HepG2 (cell line): ENCODE measurements at regions not wholly inside any gene's neighbourhood (a gene's known extent, or its start where the extent isn't known, plus 50 kb on each side); places are given as distances from the start of the nearest gene placed in this dataset.
"Not testable (repeated sequence)": the region's sequence is repeated elsewhere in the genome, so short reads cannot be mapped to it uniquely, and the experiment has no call there.

Source experiments
- ATAC-seq: fragments of 200-7000 bp; cut with Tn5 transposase; 3 replicates; pipeline ENCODE4 v1.9.1; 2020; ENCODE audit warnings: mild to moderate bottlenecking, moderate library complexity
- BruUV-seq: library from RNA; stranded (reverse); fragments of 400-500 nt; replicated peaks from 2 replicates; lab custom pipeline; 2021; lab: Mats Ljungman, UMichigan
- CTCF ChIA-PET: fragments of 300-600 bp; formaldehyde crosslinking; extraction: SDS; loops from one replicate; lab custom pipeline; 2021; ENCODE audit warnings: low total read pairs, inconsistent platforms, low intra/inter-chr PET ratio; lab: Yijun Ruan, JAX
- POLR2A ChIA-PET: fragments of 350-600 bp; sonication (Branson Sonifier 250); formaldehyde crosslinking; loops from one replicate; lab custom pipeline; 2020; ENCODE audit warnings: antibody characterized with exemption, inconsistent platforms; lab: Yijun Ruan, JAX
- DNase-seq: peaks from one replicate; pipeline ENCODE4 v3.0.0-alpha.2; 2015; ENCODE audit warnings: low spot score
- FAIRE-seq: peaks from 3 replicates; lab custom pipeline; 2011; peaks lifted over from hg19 to GRCh38; lab: Jason Lieb, UNC
- H2AFZ ChIP-seq: one replicate; pipeline ENCODE4 v1.6.1; 2011; ENCODE audit warnings: low read length, inconsistent platforms
- H3K27ac ChIP-seq: fragments of 300-600 bp; 3 replicates; pipeline ENCODE4 v1.8.0; 2011; ENCODE audit warnings: mixed run types, mild to moderate bottlenecking, mixed read lengths, low read length, inconsistent platforms; ENCODE audit not compliant: insufficient read depth; ENCODE audit errors: extremely low read length
- H3K27me3 ChIP-seq, 2 experiments: fragments of 200-600 bp in 1 of 2; 2 replicates in 1 of 2; 3 replicates in 1 of 2; pipeline versions ENCODE4 v1.6.0 to v1.8.0; 2011; ENCODE audit warnings: low read length in 2 of 2, mild to moderate bottlenecking in 2 of 2, moderate library complexity in 2 of 2, inconsistent platforms in 1 of 2; ENCODE audit not compliant: insufficient read depth in 2 of 2, control insufficient read depth in 1 of 2
- H3K36me3 ChIP-seq, 2 experiments: fragments of 200-600 bp in 1 of 2; replicated peaks in 1 of 2; 2 replicates in 1 of 2; 3 replicates in 1 of 2; pipeline versions ENCODE4 v1.5.1 to v1.8.0; 2011; ENCODE audit warnings: low read length in 2 of 2, inconsistent platforms in 1 of 2; ENCODE audit not compliant: insufficient read depth in 2 of 2, control insufficient read depth in 1 of 2
- H3K4me1 ChIP-seq: 2 replicates; pipeline ENCODE4 v1.5.1; 2012; ENCODE audit warnings: low read length, inconsistent platforms; ENCODE audit not compliant: insufficient read depth
- H3K4me2 ChIP-seq: 2 replicates; pipeline ENCODE4 v1.6.0; 2011; ENCODE audit warnings: low read depth, low read length, inconsistent platforms
- H3K4me3 ChIP-seq, 3 experiments: fragments of 200-600 bp in 1 of 3; sonication (generic), shearing (Covaris generic) in 1 of 3; replicated peaks in 1 of 3; 2 replicates each; pipeline ENCODE4 v1.5.1; 2011 to 2016; ENCODE audit warnings: low read length in 3 of 3, inconsistent platforms in 2 of 3, low read depth in 2 of 3, mild to moderate bottlenecking in 2 of 3, control low read depth in 1 of 3, mixed read lengths in 1 of 3; ENCODE audit not compliant: insufficient read depth in 1 of 3
- H3K79me2 ChIP-seq: one replicate; pipeline ENCODE4 v1.6.1; 2011; ENCODE audit warnings: low read length, inconsistent platforms; ENCODE audit not compliant: insufficient read depth
- H3K9ac ChIP-seq: 2 replicates; pipeline ENCODE4 v1.6.0; 2011; ENCODE audit warnings: mild to moderate bottlenecking, low read depth, low read length, inconsistent platforms; ENCODE audit not compliant: insufficient read depth
- H3K9me3 ChIP-seq: 2 replicates; pipeline ENCODE4 v1.5.1; 2012; ENCODE audit warnings: mild to moderate bottlenecking, low read length
- H4K20me1 ChIP-seq: 2 replicates; pipeline ENCODE4 v1.6.0; 2011; ENCODE audit warnings: inconsistent platforms, mild to moderate bottlenecking, low read length, moderate library complexity; ENCODE audit not compliant: insufficient read depth
- KMT2B ChIP-seq: IDR thresholded peaks from 2 replicates; pipeline ENCODE4 v1.6.1; 2016; ENCODE audit warnings: missing genetic modification reagents, missing compliant biosample characterization
- MEIS2 ChIP-seq: sonication (generic); formaldehyde crosslinking; IDR thresholded peaks from 2 replicates; pipeline ENCODE4 v1.9.0; 2021; ENCODE audit warnings: mild to moderate bottlenecking, missing genetic modification reagents
- SIN3B ChIP-seq: fragments of 150-350 bp; IDR thresholded peaks from 2 replicates; pipeline ENCODE4 v1.6.1; 2014; ENCODE audit warnings: low read length
- TFDP1 ChIP-seq: IDR thresholded peaks from 2 replicates; pipeline ENCODE4 v1.6.1; 2016; ENCODE audit warnings: missing compliant biosample characterization, missing genetic modification reagents, borderline replicate concordance
- TP53 ChIP-seq: sonication (generic); formaldehyde crosslinking; conservative IDR thresholded peaks from 2 replicates; pipeline ENCODE4 v1.4.0; 2020; ENCODE audit warnings: missing genetic modification reagents
- ZNF383 ChIP-seq: sonication (generic); formaldehyde crosslinking; IDR thresholded peaks from 2 replicates; pipeline ENCODE4 v1.4.0; 2020; ENCODE audit warnings: missing genetic modification reagents, mild to moderate bottlenecking, borderline replicate concordance
- ZNF512 ChIP-seq: sonication (generic); formaldehyde crosslinking; IDR thresholded peaks from 2 replicates; pipeline ENCODE4 v1.4.0; 2020; ENCODE audit warnings: mild to moderate bottlenecking, missing genetic modification reagents
- WGBS: methylation state at CpG from one replicate; pipeline ENCODE4 v1.1.6; 2017; ENCODE audit warnings: low lambda C conversion rate; 5-methylcytosine and 5-hydroxymethylcytosine counted together
- in situ Hi-C: cut with HindIII; loops from 2 replicates; pipeline ENCODE4 v1.10.0; 2017; ENCODE audit warnings: low pct_unique_long_range_greater_than_20kb; ENCODE audit not compliant: extremely low pct_ligation_motif_present
- intact Hi-C: fragments of 100-400 bp; cut with micrococcal nuclease; formaldehyde crosslinking; loops from one replicate; pipeline ENCODE4 v1.10.0; 2022; ENCODE audit not compliant: unreplicated experiment

- in situ Hi-C loops, result no loop called here
- FAIRE-seq (no peak), DNase-seq (no peak), ATAC-seq (no peak)
- no peak for TF ChIP-seq ZNF512 (CRISPR knock-in tag)
- no peak for TF ChIP-seq TFDP1 (CRISPR knock-in tag)
- TF ChIP-seq KMT2B (CRISPR knock-in tag), result no peak
- no peak for TF ChIP-seq ZNF383
- TF ChIP-seq TP53 (CRISPR knock-in tag), result no peak
- TF ChIP-seq MEIS2 (CRISPR knock-in tag), result no peak
- no peak for TF ChIP-seq SIN3B
- Histone ChIP-seq H4K20me1 (no peaks in the 10 kb centered on the region), H3K79me2 (no peaks in the 10 kb centered on the region), H3K9ac (no peak overlapping the region), H3K36me3 (no peaks in the 10 kb centered on the region), H3K4me3 (no peak overlapping the region), H3K4me2 (no peak overlapping the region), H3K27me3 (no peaks in the 10 kb centered on the region; a peak in 2 of 5 replicates), H3K27ac (no peak overlapping the region), H3K9me3 (no peaks in the 10 kb centered on the region), H2AFZ (no peak overlapping the region), H3K4me1 (no peaks in the 10 kb centered on the region)
- no TSS peak for BruUV-seq
- intact Hi-C loops, result no loop called here
- ChIA-PET POLR2A (no interaction called here), CTCF (no interaction called here)
- 0% methylated on average over 4 of the region's 4 CpGs for whole genome bisulfite sequencing
Measured at GRCh38 chr10:44752451-44753441, 158.4 kb upstream of the TMEM72 start.

GRCh38 chr10:44754355-44754754, 156.8 kb upstream of the TMEM72 start:
- ATAC-seq, H3K36me3 ChIP-seq, FAIRE-seq, H3K27me3 ChIP-seq, H4K20me1 ChIP-seq, H3K27ac ChIP-seq, H3K4me2 ChIP-seq, H2AFZ ChIP-seq, H3K4me3 ChIP-seq, H3K4me1 ChIP-seq, DNase-seq, BruUV-seq, H3K9ac ChIP-seq, H3K9me3 ChIP-seq, POLR2A ChIA-PET, CTCF ChIA-PET, intact Hi-C loops, H3K79me2 ChIP-seq, in situ Hi-C loops: not testable (repeated sequence)
- 25% methylated on average over 2 of the region's 2 CpGs for WGBS
